ENCODE measurements at regions not wholly inside any gene's neighbourhood (a gene's known extent, or its start where the extent isn't known, plus 50 kb on each side); places are given as distances from the start of the nearest gene placed in this dataset.

DNA sequence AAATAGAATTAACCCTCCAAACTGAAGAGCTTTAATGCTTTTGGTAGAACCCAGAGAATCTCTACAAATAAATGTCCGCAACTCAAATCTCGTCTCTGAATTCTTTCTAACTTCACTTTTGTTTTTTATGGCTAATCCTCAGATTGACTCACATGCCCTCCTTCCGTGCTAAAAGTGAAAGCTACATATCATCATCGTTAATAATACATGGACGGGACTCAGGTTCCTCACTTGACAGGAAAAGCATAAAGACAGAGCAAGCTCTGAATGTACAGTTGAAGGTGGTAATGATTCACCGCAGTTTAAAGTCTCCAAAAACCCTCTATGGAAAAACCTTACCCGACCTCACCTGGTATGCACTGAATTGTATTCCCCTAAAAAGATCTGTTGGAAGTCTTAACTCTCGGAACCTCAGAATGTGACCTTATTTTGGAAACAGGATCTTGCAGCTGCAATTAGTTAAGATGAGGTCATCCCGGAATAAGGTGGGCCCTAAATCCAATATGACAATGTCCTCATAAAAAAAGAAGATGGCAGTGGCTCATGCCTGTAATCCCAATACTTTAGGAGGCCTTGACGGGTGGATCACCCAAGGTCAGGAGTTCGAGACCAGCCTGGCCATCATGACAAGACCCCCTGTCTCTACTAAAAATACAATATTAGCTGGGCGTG lies 147.4 kb upstream of the FOXN3 start:
- TF ChIP-seq, protein P1, sequence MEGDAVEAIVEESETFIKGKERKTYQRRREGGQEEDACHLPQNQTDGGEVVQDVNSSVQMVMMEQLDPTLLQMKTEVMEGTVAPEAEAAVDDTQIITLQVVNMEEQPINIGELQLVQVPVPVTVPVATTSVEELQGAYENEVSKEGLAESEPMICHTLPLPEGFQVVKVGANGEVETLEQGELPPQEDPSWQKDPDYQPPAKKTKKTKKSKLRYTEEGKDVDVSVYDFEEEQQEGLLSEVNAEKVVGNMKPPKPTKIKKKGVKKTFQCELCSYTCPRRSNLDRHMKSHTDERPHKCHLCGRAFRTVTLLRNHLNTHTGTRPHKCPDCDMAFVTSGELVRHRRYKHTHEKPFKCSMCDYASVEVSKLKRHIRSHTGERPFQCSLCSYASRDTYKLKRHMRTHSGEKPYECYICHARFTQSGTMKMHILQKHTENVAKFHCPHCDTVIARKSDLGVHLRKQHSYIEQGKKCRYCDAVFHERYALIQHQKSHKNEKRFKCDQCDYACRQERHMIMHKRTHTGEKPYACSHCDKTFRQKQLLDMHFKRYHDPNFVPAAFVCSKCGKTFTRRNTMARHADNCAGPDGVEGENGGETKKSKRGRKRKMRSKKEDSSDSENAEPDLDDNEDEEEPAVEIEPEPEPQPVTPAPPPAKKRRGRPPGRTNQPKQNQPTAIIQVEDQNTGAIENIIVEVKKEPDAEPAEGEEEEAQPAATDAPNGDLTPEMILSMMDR (IDR thresholded peaks at IDR 0.05; ENCODE audit: insufficient read depth, low read depth, low read length) = no peak
- no peak for TF ChIP-seq EZH2 (IDR thresholded peaks at IDR 0.05; ENCODE audit: insufficient read depth, low read length)
